NB4 (cell line): ENCODE measurements at regions not wholly inside any gene's neighbourhood (a gene's known extent, or its start where the extent isn't known, plus 50 kb on each side); places are given as distances from the start of the nearest gene placed in this dataset.

Source experiments
- TF ChIP-seq, protein P1 (sequence below): IDR thresholded peaks from one replicate; pipeline ENCODE4 v1.5.1; 2012; ENCODE audit warnings: low read depth, low read length
- TF ChIP-seq, protein P2 (sequence below): IDR thresholded peaks from 2 replicates; pipeline ENCODE4 v1.6.1; 2011; ENCODE audit warnings: low read depth, low read length

DNA sequence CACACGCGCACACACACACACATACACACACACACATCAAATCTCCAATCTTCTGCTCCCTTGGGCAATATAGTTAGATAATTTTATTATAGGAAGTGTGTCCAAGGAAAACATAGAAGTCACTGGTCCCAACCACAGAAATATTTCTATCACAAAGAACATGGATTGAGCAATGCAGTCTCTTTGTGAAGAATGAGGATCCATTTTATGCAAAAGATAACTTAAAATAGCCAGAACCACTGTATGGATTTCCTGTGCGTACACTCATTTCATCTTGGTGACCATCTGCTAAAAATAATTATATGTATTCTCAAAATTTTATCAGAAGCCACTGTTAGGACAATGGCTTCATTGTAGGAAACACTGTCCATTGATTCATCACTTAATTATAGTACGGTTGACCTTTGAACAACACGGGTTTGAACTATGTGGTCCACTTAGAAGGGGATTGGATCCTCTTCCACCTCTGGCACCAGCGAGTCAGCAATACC lies 169.6 kb upstream of the MXRA5 start:
- TF ChIP-seq, protein P1, sequence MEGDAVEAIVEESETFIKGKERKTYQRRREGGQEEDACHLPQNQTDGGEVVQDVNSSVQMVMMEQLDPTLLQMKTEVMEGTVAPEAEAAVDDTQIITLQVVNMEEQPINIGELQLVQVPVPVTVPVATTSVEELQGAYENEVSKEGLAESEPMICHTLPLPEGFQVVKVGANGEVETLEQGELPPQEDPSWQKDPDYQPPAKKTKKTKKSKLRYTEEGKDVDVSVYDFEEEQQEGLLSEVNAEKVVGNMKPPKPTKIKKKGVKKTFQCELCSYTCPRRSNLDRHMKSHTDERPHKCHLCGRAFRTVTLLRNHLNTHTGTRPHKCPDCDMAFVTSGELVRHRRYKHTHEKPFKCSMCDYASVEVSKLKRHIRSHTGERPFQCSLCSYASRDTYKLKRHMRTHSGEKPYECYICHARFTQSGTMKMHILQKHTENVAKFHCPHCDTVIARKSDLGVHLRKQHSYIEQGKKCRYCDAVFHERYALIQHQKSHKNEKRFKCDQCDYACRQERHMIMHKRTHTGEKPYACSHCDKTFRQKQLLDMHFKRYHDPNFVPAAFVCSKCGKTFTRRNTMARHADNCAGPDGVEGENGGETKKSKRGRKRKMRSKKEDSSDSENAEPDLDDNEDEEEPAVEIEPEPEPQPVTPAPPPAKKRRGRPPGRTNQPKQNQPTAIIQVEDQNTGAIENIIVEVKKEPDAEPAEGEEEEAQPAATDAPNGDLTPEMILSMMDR, result no peak
- TF ChIP-seq, protein P2, sequence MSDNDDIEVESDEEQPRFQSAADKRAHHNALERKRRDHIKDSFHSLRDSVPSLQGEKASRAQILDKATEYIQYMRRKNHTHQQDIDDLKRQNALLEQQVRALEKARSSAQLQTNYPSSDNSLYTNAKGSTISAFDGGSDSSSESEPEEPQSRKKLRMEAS, result no peak
